MG63 (cell line): ENCODE measurements at regions not wholly inside any gene's neighbourhood (a gene's known extent, or its start where the extent isn't known, plus 50 kb on each side); places are given as distances from the start of the nearest gene placed in this dataset.

ENCODE experiments used
- DNase-seq: peaks from one replicate; pipeline ENCODE4 v3.0.0-alpha.2; 2020
- H3K27me3 ChIP-seq: fragments of 250-450 bp; sonication (Bioruptor Pico); 2 replicates; pipeline ENCODE4 v1.5.1; 2020; ENCODE audit warnings: mild to moderate bottlenecking, moderate library complexity
- H3K36me3 ChIP-seq: fragments of 250-450 bp; sonication (Bioruptor Pico); 2 replicates; pipeline ENCODE4 v1.5.1; 2020; ENCODE audit warnings: mild to moderate bottlenecking, moderate library complexity
- H3K4me3 ChIP-seq: fragments of 250-450 bp; sonication (Bioruptor Pico); 2 replicates; pipeline ENCODE4 v1.5.1; 2020; ENCODE audit warnings: mild to moderate bottlenecking, moderate library complexity
- H3K9me3 ChIP-seq: fragments of 250-450 bp; sonication (Bioruptor Pico); 2 replicates; pipeline ENCODE4 v1.5.1; 2020; ENCODE audit warnings: mild to moderate bottlenecking, moderate library complexity

GRCh38 chr16:50887500-50888298, 145.8 kb downstream of the CYLD start:
- Histone ChIP-seq H3K27me3 (no peaks in the 10 kb centered on the region), H3K9me3 (no peaks in the 10 kb centered on the region), H3K36me3 (no peaks in the 10 kb centered on the region), H3K4me3 (no peak overlapping the region)
- DNase-seq = no peak

DNA sequence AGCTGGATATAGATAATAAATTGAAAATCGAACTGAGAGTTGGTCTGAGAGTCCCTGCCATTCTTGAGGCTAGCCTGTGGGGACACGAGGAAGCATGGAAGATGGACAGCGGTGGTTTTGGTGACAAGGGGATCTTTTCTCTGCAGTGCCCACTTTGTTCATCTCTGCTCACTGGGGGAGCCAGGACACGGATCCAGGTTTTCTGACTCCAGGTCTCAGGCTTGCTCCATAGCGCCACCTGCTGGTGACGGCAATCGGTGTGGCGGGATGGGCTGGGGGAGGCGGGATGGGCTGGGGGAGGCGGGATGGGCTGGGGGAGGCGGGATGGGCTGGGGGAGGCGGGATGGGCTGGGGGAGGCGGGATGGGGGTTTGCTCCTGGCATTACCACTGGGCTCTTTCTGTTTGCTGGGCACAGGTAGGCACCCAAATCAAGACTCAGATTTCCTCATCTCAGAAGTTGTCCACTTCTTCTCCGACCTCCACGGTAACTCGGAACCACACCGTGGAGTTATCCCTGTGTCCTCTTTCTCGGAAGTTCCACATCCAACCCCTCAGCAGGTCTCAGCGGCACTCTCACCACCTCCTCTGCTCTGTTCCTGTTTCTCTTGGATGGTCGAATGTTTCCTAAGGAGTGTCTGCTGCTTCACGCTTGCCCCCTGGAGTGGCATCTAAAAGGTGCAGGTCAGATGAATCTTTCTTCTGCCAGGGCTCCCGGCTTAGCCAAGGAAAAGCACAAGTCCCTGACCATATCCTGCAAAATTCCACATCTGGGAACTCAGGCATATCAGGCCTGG, 142.4 kb downstream of the CYLD start:
- no peak overlapping the region for H3K4me3 ChIP-seq
- no peaks in the 10 kb centered on the region for H3K27me3 ChIP-seq
- H3K9me3 ChIP-seq = no peaks in the 10 kb centered on the region
- DNase-seq = no peak
- no peaks in the 10 kb centered on the region for H3K36me3 ChIP-seq

GRCh38 chr16:50881956-50882355, 140.1 kb downstream of the CYLD start:
- Histone ChIP-seq H3K27me3 (no peaks in the 10 kb centered on the region), H3K9me3 (no peaks in the 10 kb centered on the region), H3K36me3 (no peaks in the 10 kb centered on the region), H3K4me3 (no peak overlapping the region)
- DNase-seq = no peak

- Histone ChIP-seq H3K4me3 (no peak overlapping the region), H3K27me3 (no peaks in the 10 kb centered on the region), H3K36me3 (no peaks in the 10 kb centered on the region), H3K9me3 (no peaks in the 10 kb centered on the region)
- DNase-seq = no peak
Observed at GRCh38 chr16:50881331-50881830, 139.5 kb downstream of the CYLD start.

DNA sequence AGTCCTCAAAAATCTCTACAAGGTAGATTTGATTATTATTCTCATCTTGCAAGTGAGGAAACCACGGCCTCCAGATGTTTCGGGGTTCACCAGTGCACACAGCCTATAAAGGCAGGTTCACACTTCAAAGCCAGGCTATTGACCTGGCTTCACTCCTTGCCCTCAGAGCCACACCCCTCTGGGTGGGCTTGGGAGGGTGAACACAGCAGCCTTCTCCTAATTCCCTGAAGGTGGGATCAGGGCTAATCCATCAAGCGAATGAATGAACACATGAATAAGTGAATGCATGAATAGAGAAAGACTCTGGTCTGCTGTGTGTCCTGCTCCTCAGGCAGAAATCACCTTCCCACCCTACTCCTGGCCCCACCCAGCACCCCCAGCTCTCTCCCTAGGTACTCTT, 139.0 kb downstream of the CYLD start:
- no peaks in the 10 kb centered on the region for H3K36me3 ChIP-seq
- H3K4me3 ChIP-seq = no peak overlapping the region
- H3K9me3 ChIP-seq = no peaks in the 10 kb centered on the region
- no peak for DNase-seq
- H3K27me3 ChIP-seq = no peaks in the 10 kb centered on the region

- no peaks in the 10 kb centered on the region for H3K27me3 ChIP-seq
- H3K9me3 ChIP-seq = no peaks in the 10 kb centered on the region
- DNase-seq = no peak
- H3K36me3 ChIP-seq = no peaks in the 10 kb centered on the region
- no peak overlapping the region for H3K4me3 ChIP-seq
Observed at GRCh38 chr16:50879873-50880695, 138.2 kb downstream of the CYLD start.

DNA sequence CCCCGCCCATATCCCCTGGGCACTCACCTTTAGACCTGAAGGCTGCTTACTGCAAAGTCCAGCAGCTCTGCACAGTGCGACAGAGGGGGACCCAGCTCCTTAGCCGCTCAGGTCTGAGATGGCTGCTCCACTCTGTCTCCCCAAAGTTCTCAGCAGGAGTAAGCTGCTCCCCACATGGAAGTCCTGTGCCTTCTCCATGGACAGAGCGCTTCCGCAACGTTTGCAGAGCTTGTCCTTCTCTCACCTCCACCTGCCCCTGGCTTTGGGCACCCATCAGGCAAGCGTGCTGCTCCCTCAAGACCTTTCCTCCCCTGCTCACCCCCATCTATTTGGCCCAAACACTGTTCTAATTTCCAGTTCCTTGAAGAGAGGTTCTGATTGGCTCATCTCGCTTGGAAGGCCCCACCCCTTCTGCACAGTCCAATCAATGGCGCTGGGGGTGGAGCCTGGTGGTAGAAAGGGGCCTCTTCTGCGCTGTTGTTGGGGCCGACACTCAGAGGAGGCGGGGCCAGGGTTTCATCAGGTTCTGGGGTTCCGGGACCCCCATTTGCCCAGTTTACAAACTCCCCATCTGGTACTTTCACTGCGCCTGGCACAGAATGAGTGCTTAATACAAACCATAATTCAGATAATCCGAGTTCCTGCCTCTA, 137.2 kb downstream of the CYLD start:
- no peak overlapping the region for H3K4me3 ChIP-seq
- H3K27me3 ChIP-seq = no peaks in the 10 kb centered on the region
- DNase-seq = no peak
- H3K9me3 ChIP-seq = no peaks in the 10 kb centered on the region
- no peaks in the 10 kb centered on the region for H3K36me3 ChIP-seq

GRCh38 chr16:50878536-50878935, 136.7 kb downstream of the CYLD start:
- Histone ChIP-seq H3K27me3 (no peaks in the 10 kb centered on the region), H3K4me3 (no peak overlapping the region), H3K36me3 (no peaks in the 10 kb centered on the region), H3K9me3 (no peaks in the 10 kb centered on the region)
- no peak for DNase-seq

DNA sequence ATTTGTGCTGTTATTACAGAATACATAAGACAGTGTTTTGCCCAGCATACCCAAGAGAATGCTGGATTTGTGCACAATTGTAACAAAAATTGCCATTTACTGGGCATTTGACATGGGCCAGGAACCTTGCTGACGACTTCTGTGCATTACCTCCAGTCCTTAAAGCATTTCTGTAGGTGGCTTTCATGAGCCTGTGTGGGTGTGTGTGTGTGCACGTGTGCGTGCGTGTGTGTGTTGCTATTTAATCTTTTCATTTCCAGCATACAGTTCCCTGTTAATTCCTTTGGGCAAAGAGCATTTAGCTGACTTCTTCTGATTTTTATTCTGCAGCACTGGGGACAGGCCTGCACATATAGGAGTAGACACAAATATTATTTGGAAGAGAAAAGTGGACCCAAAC, 134.4 kb downstream of the CYLD start:
- no peak overlapping the region for H3K4me3 ChIP-seq

GRCh38 chr16:50868577-50868976, 126.7 kb downstream of the CYLD start:
- Histone ChIP-seq H3K36me3 (no peaks in the 10 kb centered on the region), H3K27me3 (no peaks in the 10 kb centered on the region), H3K9me3 (no peaks in the 10 kb centered on the region), H3K4me3 (no peak overlapping the region)
- no peak for DNase-seq

More for the DNA sequence above, 134.4 kb downstream of the CYLD start:
- no peak for DNase-seq
- Histone ChIP-seq H3K27me3 (no peaks in the 10 kb centered on the region), H3K36me3 (no peaks in the 10 kb centered on the region), H3K9me3 (no peaks in the 10 kb centered on the region)

- Histone ChIP-seq H3K36me3 (no peaks in the 10 kb centered on the region), H3K4me3 (no peak overlapping the region), H3K27me3 (no peaks in the 10 kb centered on the region), H3K9me3 (no peaks in the 10 kb centered on the region)
- no peak for DNase-seq
Observed at GRCh38 chr16:50866806-50867205, 124.9 kb downstream of the CYLD start.

- Histone ChIP-seq H3K36me3 (no peaks in the 10 kb centered on the region), H3K9me3 (no peaks in the 10 kb centered on the region), H3K27me3 (no peaks in the 10 kb centered on the region), H3K4me3 (no peak overlapping the region)
- DNase-seq = no peak
Observed at GRCh38 chr16:50864386-50864785, 122.5 kb downstream of the CYLD start.

GRCh38 chr16:50863644-50864144, 121.8 kb downstream of the CYLD start:
- Histone ChIP-seq H3K27me3 (no peaks in the 10 kb centered on the region), H3K9me3 (no peaks in the 10 kb centered on the region), H3K36me3 (no peaks in the 10 kb centered on the region), H3K4me3 (no peak overlapping the region)
- DNase-seq = no peak

- no peaks in the 10 kb centered on the region for H3K27me3 ChIP-seq
- H3K4me3 ChIP-seq = no peak overlapping the region
- no peaks in the 10 kb centered on the region for H3K9me3 ChIP-seq
- H3K36me3 ChIP-seq = no peaks in the 10 kb centered on the region
- no peak for DNase-seq
Observed at GRCh38 chr16:50862818-50863643, 121.1 kb downstream of the CYLD start.

- no peaks in the 10 kb centered on the region for H3K9me3 ChIP-seq
- H3K36me3 ChIP-seq = no peaks in the 10 kb centered on the region
- no peak overlapping the region for H3K4me3 ChIP-seq
- no peak for DNase-seq
- H3K27me3 ChIP-seq = no peaks in the 10 kb centered on the region
Observed at GRCh38 chr16:50861970-50862411, 120.1 kb downstream of the CYLD start.
